ENCODE measurements at regions not wholly inside any gene's neighbourhood (a gene's known extent, or its start where the extent isn't known, plus 50 kb on each side); places are given as distances from the start of the nearest gene placed in this dataset.

GRCh38 chr21:27725916-27726315 is 759.0 kb upstream of the ADAMTS5 start:
- Histone ChIP-seq H3K9me1 (ENCODE audit: control insufficient read depth, extremely low read depth, insufficient read depth, low read length) (no peaks in the 10 kb centered on the region), H4K20me1 (ENCODE audit: control insufficient read depth, extremely low read depth, insufficient read depth, low read length) (no peaks in the 10 kb centered on the region), H3K4me2 (ENCODE audit: control insufficient read depth, extremely low read depth, insufficient read depth, low read depth, low read length) (no peak overlapping the region), H3K4me1 (ENCODE audit: control insufficient read depth, extremely low read depth, insufficient read depth, low read length) (peaks cover 9% of the 10 kb centered on the region), H3K4me3 (ENCODE audit: control insufficient read depth in 2 of 3, extremely low read depth in 1 of 3, insufficient read depth in 2 of 3, low read depth in 1 of 3, low read length in 3 of 3) (no peak overlapping the region), H3K27ac (ENCODE audit: control insufficient read depth, insufficient read depth, low read length) (no peak overlapping the region), H3K9me3 (ENCODE audit: control insufficient read depth, low read depth, low read length) (no peaks in the 10 kb centered on the region), H3K27me3 (ENCODE audit: control insufficient read depth, extremely low read depth, insufficient read depth, low read length) (no peaks in the 10 kb centered on the region), H3K79me2 (ENCODE audit: control insufficient read depth, insufficient read depth, low read length) (no peaks in the 10 kb centered on the region), H3K9ac (ENCODE audit: control insufficient read depth, extremely low read depth, insufficient read depth, low read length) (no peak overlapping the region), H2AFZ (ENCODE audit: control insufficient read depth, low read length) (no peak overlapping the region), H3K36me3 (ENCODE audit: control insufficient read depth in 2 of 2, extremely low read depth in 1 of 2, insufficient read depth in 2 of 2, low read length in 2 of 2) (no peaks in the 10 kb centered on the region)
- DNase-seq (ENCODE audit: low read depth, low spot score), result no peak
- FAIRE-seq, result no peak
- dilution Hi-C loops (cut with MboI; ENCODE audit: extremely low pct_ligation_motif_present, low sequenced_read_pairs), result no loop called here
- TF ChIP-seq CTCF (optimal IDR thresholded peaks at IDR 0.05 in 1 of 3, IDR thresholded peaks at IDR 0.05 in 1 of 3, conservative IDR thresholded peaks at IDR 0.05 in 1 of 3; ENCODE audit: extremely low read depth in 1 of 3, insufficient read depth in 2 of 3, low read length in 3 of 3) (no peak), EZH2 (IDR thresholded peaks at IDR 0.05; ENCODE audit: low read length) (no peak)

- peak; percentile 1 for DNase-seq (ENCODE audit: low read depth, low spot score)
- Histone ChIP-seq H3K9ac (ENCODE audit: control insufficient read depth, extremely low read depth, insufficient read depth, low read length) (no peak overlapping the region), H2AFZ (ENCODE audit: control insufficient read depth, low read length) (peak overlapping the region; percentile 64), H3K4me1 (ENCODE audit: control insufficient read depth, extremely low read depth, insufficient read depth, low read length) (peaks cover 9% of the 10 kb centered on the region), H3K27me3 (ENCODE audit: control insufficient read depth, extremely low read depth, insufficient read depth, low read length) (no peaks in the 10 kb centered on the region), H3K9me1 (ENCODE audit: control insufficient read depth, extremely low read depth, insufficient read depth, low read length) (no peaks in the 10 kb centered on the region), H4K20me1 (ENCODE audit: control insufficient read depth, extremely low read depth, insufficient read depth, low read length) (no peaks in the 10 kb centered on the region), H3K4me3 (ENCODE audit: control insufficient read depth in 2 of 3, extremely low read depth in 1 of 3, insufficient read depth in 2 of 3, low read depth in 1 of 3, low read length in 3 of 3) (peak overlapping the region in 1 of 3 experiments; percentile 3), H3K79me2 (ENCODE audit: control insufficient read depth, insufficient read depth, low read length) (no peaks in the 10 kb centered on the region), H3K4me2 (ENCODE audit: control insufficient read depth, extremely low read depth, insufficient read depth, low read depth, low read length) (peak overlapping the region; percentile 49), H3K27ac (ENCODE audit: control insufficient read depth, insufficient read depth, low read length) (no peak overlapping the region), H3K36me3 (ENCODE audit: control insufficient read depth in 2 of 2, extremely low read depth in 1 of 2, insufficient read depth in 2 of 2, low read length in 2 of 2) (no peaks in the 10 kb centered on the region), H3K9me3 (ENCODE audit: control insufficient read depth, low read depth, low read length) (no peaks in the 10 kb centered on the region)
- peak; percentile 83 for FAIRE-seq
- dilution Hi-C loops (cut with MboI; ENCODE audit: extremely low pct_ligation_motif_present, low sequenced_read_pairs), result no loop called here
- TF ChIP-seq CTCF (optimal IDR thresholded peaks at IDR 0.05 in 1 of 3, IDR thresholded peaks at IDR 0.05 in 1 of 3, conservative IDR thresholded peaks at IDR 0.05 in 1 of 3; ENCODE audit: extremely low read depth in 1 of 3, insufficient read depth in 2 of 3, low read length in 3 of 3), result no peak
- TF ChIP-seq EZH2 (IDR thresholded peaks at IDR 0.05; ENCODE audit: low read length), result no peak
Measured at GRCh38 chr21:27722095-27722494, 755.2 kb upstream of the ADAMTS5 start.
